Endothelial cell of umbilical vein (primary cell): ENCODE measurements at regions not wholly inside any gene's neighbourhood (a gene's known extent, or its start where the extent isn't known, plus 50 kb on each side); places are given as distances from the start of the nearest gene placed in this dataset.

Experiments used
- BruUV-seq: library from RNA; stranded (reverse); fragments of 400-500 nt; replicated peaks from 2 replicates; lab custom pipeline; 2021; lab: Mats Ljungman, UMichigan
- CTCF ChIA-PET: fragments of 300-600, 350-600 bp; sonication (Branson Sonifier 250); formaldehyde crosslinking; loops from one replicate; lab custom pipeline; 2021; ENCODE audit warnings: antibody characterized with exemption, inconsistent platforms; lab: Charles Lee
- POLR2A ChIA-PET: fragments of 300-600, 350-600 bp; sonication (Branson Sonifier 250); formaldehyde crosslinking; loops from one replicate; lab custom pipeline; 2021; ENCODE audit warnings: antibody characterized with exemption, inconsistent platforms; lab: Charles Lee
- DNase-seq: peaks from one replicate; pipeline ENCODE4 v3.0.0-alpha.2; 2011; ENCODE audit warnings: low read depth, low spot score
- FAIRE-seq: peaks from 2 replicates; lab custom pipeline; 2011; peaks lifted over from hg19 to GRCh38; lab: Jason Lieb, UNC
- H2AFZ ChIP-seq: 2 replicates; pipeline ENCODE4 v1.6.0; 2012; ENCODE audit warnings: low read depth, low read length, control low read depth, inconsistent platforms
- H3K27ac ChIP-seq: 2 replicates; pipeline ENCODE4 v1.5.1; 2011; ENCODE audit warnings: low read depth, mild to moderate bottlenecking, control low read depth, low read length, moderate library complexity; ENCODE audit not compliant: insufficient read depth
- H3K27me3 ChIP-seq, 2 experiments: 2 replicates each; pipeline versions ENCODE4 v1.6.0 to v1.6.1; 2011; ENCODE audit warnings: low read length in 2 of 2, mixed read lengths in 1 of 2; ENCODE audit not compliant: control insufficient read depth in 2 of 2, insufficient read depth in 2 of 2
- H3K36me3 ChIP-seq, 2 experiments: 2 replicates in 1 of 2; 3 replicates in 1 of 2; pipeline ENCODE4 v1.5.1; 2011; ENCODE audit warnings: low read length in 2 of 2, mild to moderate bottlenecking in 1 of 2, moderate library complexity in 1 of 2; ENCODE audit not compliant: control insufficient read depth in 2 of 2, insufficient read depth in 2 of 2; ENCODE audit errors: extremely low read depth in 1 of 2
- H3K4me1 ChIP-seq: 3 replicates; pipeline ENCODE4 v1.5.1; 2011; ENCODE audit warnings: mild to moderate bottlenecking, low read length; ENCODE audit not compliant: control insufficient read depth, insufficient read depth; ENCODE audit errors: extremely low read depth
- H3K4me2 ChIP-seq: 2 replicates; pipeline ENCODE4 v1.6.1; 2011; ENCODE audit warnings: low read length, control low read depth, mixed read lengths; ENCODE audit not compliant: insufficient read depth
- H3K4me3 ChIP-seq, 3 experiments: fragments of 200-600 bp in 1 of 3; sonication (generic), shearing (Covaris generic) in 1 of 3; replicated peaks in 1 of 3; 2 replicates each; pipeline ENCODE4 v1.5.1; 2011 to 2016; ENCODE audit warnings: control low read depth in 3 of 3, low read length in 3 of 3, mild to moderate bottlenecking in 2 of 3, inconsistent platforms in 1 of 3, low read depth in 1 of 3, moderate library complexity in 1 of 3; ENCODE audit not compliant: insufficient read depth in 1 of 3
- H3K79me2 ChIP-seq: 2 replicates; pipeline ENCODE4 v1.6.0; 2012; ENCODE audit warnings: low read length, inconsistent platforms; ENCODE audit not compliant: control insufficient read depth, insufficient read depth
- H3K9ac ChIP-seq: replicated peaks from 2 replicates; pipeline ENCODE3; 2011; ENCODE audit warnings: low read length, control low read depth; ENCODE audit not compliant: insufficient read depth; ENCODE audit errors: extremely low read depth
- H3K9me1 ChIP-seq: replicated peaks from 3 replicates; pipeline ENCODE4 v1.6.0; 2011; ENCODE audit warnings: mild to moderate bottlenecking, low read length; ENCODE audit not compliant: control insufficient read depth, insufficient read depth; ENCODE audit errors: extremely low read depth
- H3K9me3 ChIP-seq: replicated peaks from 2 replicates; pipeline ENCODE4 v1.5.1; 2012; ENCODE audit warnings: low read length, inconsistent platforms; ENCODE audit not compliant: control insufficient read depth, insufficient read depth
- H4K20me1 ChIP-seq: replicated peaks from 2 replicates; pipeline ENCODE3; 2011; ENCODE audit warnings: mild to moderate bottlenecking, low read length; ENCODE audit not compliant: control insufficient read depth, insufficient read depth; ENCODE audit errors: extremely low read depth
- EZH2 ChIP-seq: IDR thresholded peaks from 2 replicates; pipeline ENCODE4 v1.6.1; 2012; ENCODE audit warnings: borderline replicate concordance, low read depth, mild to moderate bottlenecking, moderate library complexity, low read length, inconsistent platforms; ENCODE audit not compliant: severe bottlenecking
- FOS ChIP-seq: IDR thresholded peaks from 2 replicates; pipeline ENCODE4 v1.6.1; 2011; ENCODE audit warnings: mild to moderate bottlenecking, low read length, moderate library complexity, borderline replicate concordance; ENCODE audit not compliant: insufficient read depth
- GATA2 ChIP-seq: IDR thresholded peaks from 2 replicates; pipeline ENCODE4 v1.7.0; 2011; ENCODE audit warnings: low read depth, mild to moderate bottlenecking, moderate library complexity, mixed read lengths, low read length; ENCODE audit not compliant: insufficient read length, insufficient read depth
- JUN ChIP-seq: IDR thresholded peaks from 2 replicates; pipeline ENCODE4 v1.6.1; 2011; ENCODE audit warnings: borderline replicate concordance, low read depth; ENCODE audit not compliant: insufficient read length, insufficient read depth
- MYC ChIP-seq: IDR thresholded peaks from one replicate; pipeline ENCODE4 v1.6.1; 2011; ENCODE audit warnings: mild to moderate bottlenecking, low read depth, low read length
- POLR2A ChIP-seq: IDR thresholded peaks from 2 replicates; pipeline ENCODE4 v1.6.1; 2012; ENCODE audit warnings: low read depth, mild to moderate bottlenecking, control low read depth, low read length
- POLR2AphosphoS5 ChIP-seq: IDR thresholded peaks from 2 replicates; pipeline ENCODE4 v1.6.1; 2012; ENCODE audit warnings: low read depth, mild to moderate bottlenecking, control low read depth, low read length, moderate library complexity; ENCODE audit not compliant: insufficient read depth
- dilution Hi-C: fragments of 300-500 bp; cut with MboI; formaldehyde crosslinking; loops from one replicate; pipeline ENCODE4 v1.15.0; 2019; ENCODE audit warnings: low sequenced_read_pairs; ENCODE audit not compliant: extremely low pct_ligation_motif_present
- intact Hi-C: fragments of 100-400 bp; cut with micrococcal nuclease; formaldehyde crosslinking; loops from one replicate; pipeline ENCODE4 v1.10.0; 2022
- TF ChIP-seq, protein P1 (sequence below): IDR thresholded peaks from 2 replicates; pipeline ENCODE4 v1.6.1; 2011; ENCODE audit not compliant: insufficient read depth, insufficient read length
- TF ChIP-seq, protein P2 (sequence below), 2 donors: IDR thresholded peaks; 1 replicate in 1 of 2; 2 replicates in 1 of 2; pipeline ENCODE4 v1.5.1; 2011; ENCODE audit warnings: low read length in 2 of 2, mild to moderate bottlenecking in 2 of 2, moderate library complexity in 2 of 2, control low read depth in 1 of 2, inconsistent platforms in 1 of 2, low read depth in 1 of 2; ENCODE audit not compliant: insufficient read depth in 1 of 2; ENCODE audit errors: extremely low read depth in 1 of 2

DNA sequence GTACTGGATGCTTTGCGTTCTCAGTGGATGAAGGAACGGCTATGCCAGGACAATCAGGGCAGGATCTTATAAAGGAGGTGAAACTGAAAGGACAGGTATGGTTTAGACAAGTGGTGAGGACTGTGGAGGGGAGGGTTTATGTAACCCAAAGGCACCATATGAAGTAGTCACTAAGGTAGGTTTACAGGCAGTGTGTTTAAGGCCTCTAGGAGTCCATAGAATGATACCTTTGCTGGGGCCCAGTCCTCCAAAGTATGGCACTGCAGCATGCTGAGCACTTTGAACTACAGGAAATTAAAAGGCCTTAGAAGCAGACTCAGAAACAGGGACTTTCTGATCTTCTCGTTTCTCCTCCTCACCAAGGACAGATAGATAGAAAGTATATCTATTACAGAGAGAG, 304.7 kb upstream of the USP25 start:
- H3K4me1 ChIP-seq, result no peaks in the 10 kb centered on the region
- DNase-seq (no peak), FAIRE-seq (no peak)
- no peaks in the 10 kb centered on the region for H3K36me3 ChIP-seq
- BruUV-seq, result no TSS peak
- no peak overlapping the region for H3K9ac ChIP-seq
- no peak overlapping the region for H3K4me2 ChIP-seq
- H2AFZ ChIP-seq, result no peak overlapping the region
- H3K9me1 ChIP-seq, result no peaks in the 10 kb centered on the region
- no peaks in the 10 kb centered on the region for H3K9me3 ChIP-seq
- TF ChIP-seq POLR2A (no peak), EZH2 (no peak), POLR2AphosphoS5 (no peak), MYC (no peak), GATA2 (no peak), FOS (no peak), JUN (no peak)
- TF ChIP-seq, protein P1, sequence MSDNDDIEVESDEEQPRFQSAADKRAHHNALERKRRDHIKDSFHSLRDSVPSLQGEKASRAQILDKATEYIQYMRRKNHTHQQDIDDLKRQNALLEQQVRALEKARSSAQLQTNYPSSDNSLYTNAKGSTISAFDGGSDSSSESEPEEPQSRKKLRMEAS, result no peak
- TF ChIP-seq, protein P2, sequence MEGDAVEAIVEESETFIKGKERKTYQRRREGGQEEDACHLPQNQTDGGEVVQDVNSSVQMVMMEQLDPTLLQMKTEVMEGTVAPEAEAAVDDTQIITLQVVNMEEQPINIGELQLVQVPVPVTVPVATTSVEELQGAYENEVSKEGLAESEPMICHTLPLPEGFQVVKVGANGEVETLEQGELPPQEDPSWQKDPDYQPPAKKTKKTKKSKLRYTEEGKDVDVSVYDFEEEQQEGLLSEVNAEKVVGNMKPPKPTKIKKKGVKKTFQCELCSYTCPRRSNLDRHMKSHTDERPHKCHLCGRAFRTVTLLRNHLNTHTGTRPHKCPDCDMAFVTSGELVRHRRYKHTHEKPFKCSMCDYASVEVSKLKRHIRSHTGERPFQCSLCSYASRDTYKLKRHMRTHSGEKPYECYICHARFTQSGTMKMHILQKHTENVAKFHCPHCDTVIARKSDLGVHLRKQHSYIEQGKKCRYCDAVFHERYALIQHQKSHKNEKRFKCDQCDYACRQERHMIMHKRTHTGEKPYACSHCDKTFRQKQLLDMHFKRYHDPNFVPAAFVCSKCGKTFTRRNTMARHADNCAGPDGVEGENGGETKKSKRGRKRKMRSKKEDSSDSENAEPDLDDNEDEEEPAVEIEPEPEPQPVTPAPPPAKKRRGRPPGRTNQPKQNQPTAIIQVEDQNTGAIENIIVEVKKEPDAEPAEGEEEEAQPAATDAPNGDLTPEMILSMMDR (IDR thresholded peaks at IDR 0.05; ENCODE audit: extremely low read depth in 1 of 2, insufficient read depth in 1 of 2, low read depth in 1 of 2, low read length in 2 of 2), result no peak
- no peak overlapping the region for H3K4me3 ChIP-seq
- POLR2A ChIA-PET, result no interaction called here
- no peaks in the 10 kb centered on the region for H3K27me3 ChIP-seq
- no peaks in the 10 kb centered on the region for H3K79me2 ChIP-seq
- dilution Hi-C loops, result no loop called here
- CTCF ChIA-PET, result interaction anchor here (1.1 to 1.6 kb wide), 2 partner anchors 9 to 10 kb away, joined by 3 to 4 read pairs; no protein-coding TSS in a partner anchor
- intact Hi-C loops, result no loop called here
- no peaks in the 10 kb centered on the region for H4K20me1 ChIP-seq
- H3K27ac ChIP-seq, result no peak overlapping the region
